H9 (cell line): ENCODE measurements at regions not wholly inside any gene's neighbourhood (a gene's known extent, or its start where the extent isn't known, plus 50 kb on each side); places are given as distances from the start of the nearest gene placed in this dataset.

ENCODE experiments used
- DNase-seq: peaks from one replicate; pipeline ENCODE4 v3.0.0-alpha.2; 2017
- H2AFZ ChIP-seq: one replicate; pipeline ENCODE4 v1.6.1; 2013; ENCODE audit warnings: mild to moderate bottlenecking, low read length, control low read depth, moderate library complexity
- H2AK5ac ChIP-seq: 2 replicates; pipeline ENCODE4 v1.6.1; 2013; ENCODE audit warnings: low read length, control low read depth, mixed read lengths; ENCODE audit not compliant: insufficient read length
- H2BK120ac ChIP-seq: one replicate; pipeline ENCODE4 v1.6.1; 2013; ENCODE audit warnings: low read depth, mild to moderate bottlenecking, low read length, control low read depth, inconsistent platforms; ENCODE audit not compliant: poor library complexity, severe bottlenecking
- H2BK12ac ChIP-seq: 2 replicates; pipeline ENCODE4 v1.6.1; 2013; ENCODE audit warnings: low read length, control low read depth, mixed read lengths, low read depth; ENCODE audit not compliant: insufficient read length
- H2BK15ac ChIP-seq: 2 replicates; pipeline ENCODE4 v1.6.1; 2013; ENCODE audit warnings: low read depth, low read length, control low read depth
- H2BK20ac ChIP-seq: one replicate; pipeline ENCODE4 v1.6.1; 2013; ENCODE audit warnings: low read depth, mild to moderate bottlenecking, low read length, control low read depth, inconsistent platforms; ENCODE audit not compliant: poor library complexity, severe bottlenecking
- H2BK5ac ChIP-seq: 2 replicates; pipeline ENCODE4 v1.6.1; 2013; ENCODE audit warnings: low read length, control low read depth, mixed read lengths; ENCODE audit not compliant: insufficient read length
- H3K14ac ChIP-seq: 2 replicates; pipeline ENCODE4 v1.6.1; 2013; ENCODE audit warnings: low read length, control low read depth; ENCODE audit not compliant: insufficient read depth
- H3K18ac ChIP-seq: 2 replicates; pipeline ENCODE4 v1.6.1; 2013; ENCODE audit warnings: low read depth, mild to moderate bottlenecking, mixed read lengths, low read length, control low read depth; ENCODE audit not compliant: insufficient read length
- H3K23ac ChIP-seq: 2 replicates; pipeline ENCODE4 v1.6.1; 2013; ENCODE audit warnings: low read length, control low read depth, mixed read lengths, low read depth; ENCODE audit not compliant: insufficient read length
- H3K23me2 ChIP-seq: 2 replicates; pipeline ENCODE4 v1.6.1; 2013; ENCODE audit warnings: low read depth, mild to moderate bottlenecking, mixed read lengths, low read length, control low read depth; ENCODE audit not compliant: insufficient read length, poor library complexity, severe bottlenecking
- H3K27ac ChIP-seq: 2 replicates; pipeline ENCODE4 v1.5.1; 2013; ENCODE audit warnings: low read length, control low read depth, mixed read lengths, low read depth; ENCODE audit not compliant: insufficient read length
- H3K27me3 ChIP-seq: 2 replicates; pipeline ENCODE4 v1.6.1; 2013; ENCODE audit warnings: low read length, control low read depth, inconsistent platforms; ENCODE audit not compliant: insufficient read depth
- H3K4ac ChIP-seq: 2 replicates; pipeline ENCODE4 v1.6.1; 2013; ENCODE audit warnings: low read depth, mild to moderate bottlenecking, control low read depth, inconsistent platforms, low read length, moderate library complexity
- H3K4me1 ChIP-seq: 2 replicates; pipeline ENCODE4 v1.6.1; 2013; ENCODE audit warnings: low read length, control low read depth, inconsistent platforms; ENCODE audit not compliant: insufficient read depth
- H3K4me2 ChIP-seq: 2 replicates; pipeline ENCODE4 v1.6.1; 2013; ENCODE audit warnings: low read length, control low read depth, mixed read lengths; ENCODE audit not compliant: insufficient read length, insufficient read depth
- H3K56ac ChIP-seq: 2 replicates; pipeline ENCODE4 v1.6.1; 2013; ENCODE audit warnings: low read depth, mild to moderate bottlenecking, mixed read lengths, low read length, control low read depth; ENCODE audit not compliant: insufficient read length
- H3K79me1 ChIP-seq: 2 replicates; pipeline ENCODE4 v1.6.1; 2013; ENCODE audit warnings: low read depth, mild to moderate bottlenecking, moderate library complexity, low read length, control low read depth, inconsistent platforms; ENCODE audit not compliant: insufficient read depth, poor library complexity, severe bottlenecking
- H3K79me2 ChIP-seq: 2 replicates; pipeline ENCODE4 v1.6.1; 2013; ENCODE audit warnings: low read length, control low read depth, inconsistent platforms; ENCODE audit not compliant: insufficient read depth
- H3K9ac ChIP-seq: 2 replicates; pipeline ENCODE4 v1.6.1; 2013; ENCODE audit warnings: low read length, control low read depth, mixed read lengths; ENCODE audit not compliant: insufficient read length; ENCODE audit errors: extremely low read depth
- H3K9me3 ChIP-seq: one replicate; pipeline ENCODE4 v1.6.1; 2013; ENCODE audit warnings: low read depth, low read length, inconsistent platforms; ENCODE audit not compliant: control insufficient read depth
- H3T11ph ChIP-seq: one replicate; pipeline ENCODE4 v1.6.1; 2013; ENCODE audit warnings: mild to moderate bottlenecking, low read length, control low read depth, inconsistent platforms
- H4K20me1 ChIP-seq: one replicate; pipeline ENCODE4 v1.6.1; 2013; ENCODE audit not compliant: control insufficient read depth, insufficient read length, insufficient read depth
- H4K5ac ChIP-seq: 2 replicates; pipeline ENCODE4 v1.6.1; 2013; ENCODE audit warnings: low read depth, mild to moderate bottlenecking, mixed read lengths, low read length, control low read depth; ENCODE audit not compliant: insufficient read length
- H4K8ac ChIP-seq: replicated peaks from 2 replicates; pipeline ENCODE4 v1.6.1; 2013; ENCODE audit warnings: low read length, control low read depth, mixed read lengths, low read depth; ENCODE audit not compliant: insufficient read length
- H4K91ac ChIP-seq: 2 replicates; pipeline ENCODE4 v1.6.1; 2013; ENCODE audit warnings: low read depth, mild to moderate bottlenecking, moderate library complexity, mixed read lengths, low read length, control low read depth; ENCODE audit not compliant: insufficient read length
- H3K27ac Mint-ChIP-seq, 3 experiments: 2 replicates in 2 of 3; 3 replicates in 1 of 3; pipeline ENCODE4 v1.8.0; 2020 to 2021; ENCODE audit warnings: mixed read lengths in 3 of 3, mild to moderate bottlenecking in 1 of 3, moderate library complexity in 1 of 3
- H3K27me3 Mint-ChIP-seq: 2 replicates; pipeline ENCODE4 v1.8.0; 2021; ENCODE audit warnings: low read depth, mild to moderate bottlenecking, moderate library complexity, mixed read lengths
- H3K36me3 Mint-ChIP-seq, 3 experiments: 2 replicates in 2 of 3; 3 replicates in 1 of 3; pipeline ENCODE4 v1.8.0; 2020 to 2021; ENCODE audit warnings: low read depth in 3 of 3, mixed read lengths in 3 of 3; ENCODE audit not compliant: insufficient read depth in 1 of 3
- H3K4me1 Mint-ChIP-seq, 2 experiments: 2 replicates each; pipeline ENCODE4 v1.8.0; 2020; ENCODE audit warnings: mixed read lengths in 2 of 2
- H3K4me3 Mint-ChIP-seq, 2 experiments: 2 replicates in 1 of 2; 3 replicates in 1 of 2; pipeline ENCODE4 v1.8.0; 2020 to 2021; ENCODE audit warnings: mild to moderate bottlenecking in 2 of 2, mixed read lengths in 2 of 2, moderate library complexity in 1 of 2
- H3K9me3 Mint-ChIP-seq, 2 experiments: 2 replicates in 1 of 2; 3 replicates in 1 of 2; pipeline ENCODE4 v1.8.0; 2020; ENCODE audit warnings: mild to moderate bottlenecking in 2 of 2, mixed read lengths in 2 of 2, moderate library complexity in 1 of 2
- WGBS: extraction: QIAGEN DNeasy Blood & Tissue Kit; methylation state at CpG from one replicate; pipeline ENCODE4 v1.1.7; 2013; ENCODE audit warnings: missing lambda C conversion rate, low lambda C conversion rate, mixed read lengths; ENCODE audit not compliant: insufficient read length; ENCODE audit errors: extremely low coverage; 5-methylcytosine and 5-hydroxymethylcytosine counted together
- TF ChIP-seq, protein P1 (sequence below): fragments of 200-600 bp; sonication (generic); conservative IDR thresholded peaks from 3 replicates; pipeline ENCODE4 v1.8.0; 2021; ENCODE audit warnings: antibody characterized with exemption, mild to moderate bottlenecking

DNA sequence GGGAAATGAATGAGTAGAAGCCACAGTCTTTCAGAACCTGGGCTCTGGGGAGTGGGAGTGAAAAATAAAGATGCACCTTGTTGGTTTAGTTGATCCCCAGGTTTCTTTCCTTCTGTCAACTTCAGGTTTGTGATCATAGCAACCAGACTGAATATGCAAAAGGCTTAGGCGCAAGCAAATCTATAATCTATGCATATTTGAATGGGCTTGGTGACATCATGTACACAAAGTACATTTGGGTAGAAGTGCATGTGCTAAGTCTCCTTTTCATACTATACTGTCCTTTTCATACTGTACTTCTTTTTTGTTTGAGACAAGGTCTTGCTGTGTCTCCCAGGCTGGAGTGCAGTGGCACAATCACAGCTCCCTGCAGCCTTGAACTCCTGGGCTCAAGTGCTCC, 132.4 kb upstream of the C2CD4B start:
- no peaks in the 10 kb centered on the region for H3K27me3 Mint-ChIP-seq
- Histone ChIP-seq H3K23me2 (peaks cover 2% of the 10 kb centered on the region), H3K79me1 (no peaks in the 10 kb centered on the region), H2BK15ac (no peak overlapping the region), H3K27ac (peak overlapping the region; percentile 21), H3T11ph (no peak overlapping the region), H2BK120ac (no peak overlapping the region), H2BK12ac (no peak overlapping the region), H3K4me1 (peaks cover 5% of the 10 kb centered on the region; the same call in 1 of the 2 replicates), H2BK20ac (no peak overlapping the region), H2BK5ac (no peak overlapping the region), H3K9me3 (no peaks in the 10 kb centered on the region), H4K20me1 (no peaks in the 10 kb centered on the region), H3K4ac (no peak overlapping the region), H2AK5ac (no peak overlapping the region), H3K23ac (no peak overlapping the region), H3K14ac (no peak overlapping the region), H3K18ac (no peak overlapping the region), H3K4me2 (no peak overlapping the region), H3K9ac (no peak overlapping the region), H4K91ac (no peak overlapping the region), H4K5ac (no peak overlapping the region), H3K27me3 (no peaks in the 10 kb centered on the region), H3K56ac (no peak overlapping the region), H2AFZ (no peak overlapping the region), H3K79me2 (no peaks in the 10 kb centered on the region), H4K8ac (no peak overlapping the region)
- H3K4me3 Mint-ChIP-seq, result no peak overlapping the region
- peaks cover 50 to 55% of the 10 kb centered on the region in 2 experiments for H3K4me1 Mint-ChIP-seq
- no peak for DNase-seq
- peak overlapping the region; percentile 29 to 74 (median 66); a peak in 4 of 7 replicates for H3K27ac Mint-ChIP-seq
- TF ChIP-seq, protein P1, sequence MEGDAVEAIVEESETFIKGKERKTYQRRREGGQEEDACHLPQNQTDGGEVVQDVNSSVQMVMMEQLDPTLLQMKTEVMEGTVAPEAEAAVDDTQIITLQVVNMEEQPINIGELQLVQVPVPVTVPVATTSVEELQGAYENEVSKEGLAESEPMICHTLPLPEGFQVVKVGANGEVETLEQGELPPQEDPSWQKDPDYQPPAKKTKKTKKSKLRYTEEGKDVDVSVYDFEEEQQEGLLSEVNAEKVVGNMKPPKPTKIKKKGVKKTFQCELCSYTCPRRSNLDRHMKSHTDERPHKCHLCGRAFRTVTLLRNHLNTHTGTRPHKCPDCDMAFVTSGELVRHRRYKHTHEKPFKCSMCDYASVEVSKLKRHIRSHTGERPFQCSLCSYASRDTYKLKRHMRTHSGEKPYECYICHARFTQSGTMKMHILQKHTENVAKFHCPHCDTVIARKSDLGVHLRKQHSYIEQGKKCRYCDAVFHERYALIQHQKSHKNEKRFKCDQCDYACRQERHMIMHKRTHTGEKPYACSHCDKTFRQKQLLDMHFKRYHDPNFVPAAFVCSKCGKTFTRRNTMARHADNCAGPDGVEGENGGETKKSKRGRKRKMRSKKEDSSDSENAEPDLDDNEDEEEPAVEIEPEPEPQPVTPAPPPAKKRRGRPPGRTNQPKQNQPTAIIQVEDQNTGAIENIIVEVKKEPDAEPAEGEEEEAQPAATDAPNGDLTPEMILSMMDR, result no peak
- peaks cover 0 to 15% (median 7%) of the 10 kb centered on the region in 3 experiments; a peak in 3 of 7 replicates for H3K36me3 Mint-ChIP-seq
- peaks cover 4 to 8% of the 10 kb centered on the region in 2 experiments; a peak in 4 of 5 replicates for H3K9me3 Mint-ChIP-seq
- WGBS, result no CpG with 5 or more reads among the region's 1 CpG
